VCaP (cell line): ENCODE measurements at regions not wholly inside any gene's neighbourhood (a gene's known extent, or its start where the extent isn't known, plus 50 kb on each side); places are given as distances from the start of the nearest gene placed in this dataset.

Experiments
- H3K27ac ChIP-seq: fragments of 450-650 bp; 2 replicates; pipeline ENCODE4 v1.5.1; 2017
- TF ChIP-seq, protein P1 (sequence below): fragments of 450-650 bp; conservative IDR thresholded peaks from 2 replicates; pipeline ENCODE4 v1.5.1; 2017; ENCODE audit warnings: mild to moderate bottlenecking, moderate library complexity

DNA sequence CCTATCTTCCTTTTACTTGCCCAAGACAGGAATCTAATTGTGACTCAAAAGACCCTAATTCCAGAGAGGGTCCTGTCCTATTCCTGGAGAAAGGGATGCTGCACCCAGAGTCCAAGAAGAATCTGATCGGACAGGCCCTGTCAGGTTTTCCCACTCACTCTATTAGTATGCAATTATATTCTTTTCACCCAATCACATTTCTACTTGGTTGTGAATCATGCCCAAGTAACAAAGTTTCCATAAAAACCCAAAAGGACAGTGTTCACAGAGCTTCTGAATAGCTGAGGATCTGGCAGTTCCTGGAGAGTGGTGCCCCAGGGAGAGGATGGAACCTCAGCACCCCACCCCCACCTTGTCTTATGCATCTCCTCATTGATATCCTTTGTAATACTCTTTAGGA is 135.3 kb upstream of the SLITRK5 start:
- no peak overlapping the region for H3K27ac ChIP-seq
- TF ChIP-seq, protein P1, sequence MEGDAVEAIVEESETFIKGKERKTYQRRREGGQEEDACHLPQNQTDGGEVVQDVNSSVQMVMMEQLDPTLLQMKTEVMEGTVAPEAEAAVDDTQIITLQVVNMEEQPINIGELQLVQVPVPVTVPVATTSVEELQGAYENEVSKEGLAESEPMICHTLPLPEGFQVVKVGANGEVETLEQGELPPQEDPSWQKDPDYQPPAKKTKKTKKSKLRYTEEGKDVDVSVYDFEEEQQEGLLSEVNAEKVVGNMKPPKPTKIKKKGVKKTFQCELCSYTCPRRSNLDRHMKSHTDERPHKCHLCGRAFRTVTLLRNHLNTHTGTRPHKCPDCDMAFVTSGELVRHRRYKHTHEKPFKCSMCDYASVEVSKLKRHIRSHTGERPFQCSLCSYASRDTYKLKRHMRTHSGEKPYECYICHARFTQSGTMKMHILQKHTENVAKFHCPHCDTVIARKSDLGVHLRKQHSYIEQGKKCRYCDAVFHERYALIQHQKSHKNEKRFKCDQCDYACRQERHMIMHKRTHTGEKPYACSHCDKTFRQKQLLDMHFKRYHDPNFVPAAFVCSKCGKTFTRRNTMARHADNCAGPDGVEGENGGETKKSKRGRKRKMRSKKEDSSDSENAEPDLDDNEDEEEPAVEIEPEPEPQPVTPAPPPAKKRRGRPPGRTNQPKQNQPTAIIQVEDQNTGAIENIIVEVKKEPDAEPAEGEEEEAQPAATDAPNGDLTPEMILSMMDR, result no peak

DNA sequence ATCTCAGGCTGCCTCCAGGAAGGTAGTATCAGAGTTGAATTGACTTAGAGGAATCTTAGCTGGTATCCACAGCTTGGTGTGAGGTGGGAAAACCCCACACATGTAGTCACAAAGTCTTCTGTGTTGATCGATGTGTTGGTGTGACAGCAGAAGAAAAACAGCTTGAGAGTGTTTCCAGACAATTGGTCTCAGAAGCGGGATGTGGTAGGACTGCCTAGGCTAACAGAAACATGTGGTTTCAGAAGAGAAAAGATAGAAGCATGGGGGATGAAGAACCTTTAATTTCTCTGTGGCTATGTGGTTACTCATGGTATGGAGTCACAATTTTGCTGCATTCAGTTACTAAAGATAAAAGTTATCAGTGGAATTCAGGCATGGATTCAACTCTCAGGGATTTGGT is 134.7 kb upstream of the SLITRK5 start:
- H3K27ac ChIP-seq, result no peak overlapping the region
- TF ChIP-seq, protein P1, result no peak

DNA sequence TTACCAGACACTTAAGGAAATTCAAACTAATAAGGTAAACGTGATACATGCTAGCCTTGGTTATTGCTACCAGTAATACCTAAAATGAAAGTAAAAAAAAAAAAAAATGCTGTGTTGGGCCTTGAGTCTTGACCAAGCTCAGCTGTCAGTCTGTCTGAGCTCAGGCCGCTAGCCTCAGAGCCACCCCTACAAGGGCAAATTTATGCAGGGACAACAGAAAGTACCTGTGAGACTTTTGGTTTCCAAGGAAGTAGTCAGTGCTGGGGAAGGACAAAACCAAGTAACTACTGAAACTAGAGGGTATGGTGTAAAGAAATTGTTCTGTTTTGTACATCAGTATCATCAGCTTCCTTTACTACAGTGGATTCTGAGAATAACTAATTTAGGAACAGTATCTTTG is 134.3 kb upstream of the SLITRK5 start:
- no peak overlapping the region for H3K27ac ChIP-seq
- TF ChIP-seq, protein P1, result no peak

DNA sequence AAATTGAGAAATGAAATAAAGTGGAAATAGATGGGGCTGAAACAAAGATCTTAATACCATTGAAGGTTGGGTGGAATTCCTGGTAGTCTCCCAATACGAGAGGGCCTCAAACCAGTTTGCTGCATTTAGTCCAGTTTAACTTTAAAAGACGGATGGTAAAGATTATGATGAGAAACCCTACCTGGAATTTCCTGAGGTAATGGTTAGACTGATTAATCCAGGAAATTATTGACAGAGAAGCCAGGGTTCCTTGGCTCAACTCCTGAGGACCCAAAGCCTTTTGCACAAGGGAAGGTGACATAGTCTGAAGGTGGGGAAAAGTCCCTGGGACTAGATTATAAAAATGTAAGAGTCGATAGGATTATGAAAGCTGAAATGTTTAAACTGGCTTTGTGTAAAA is 133.2 kb upstream of the SLITRK5 start:
- H3K27ac ChIP-seq, result no peak overlapping the region

DNA sequence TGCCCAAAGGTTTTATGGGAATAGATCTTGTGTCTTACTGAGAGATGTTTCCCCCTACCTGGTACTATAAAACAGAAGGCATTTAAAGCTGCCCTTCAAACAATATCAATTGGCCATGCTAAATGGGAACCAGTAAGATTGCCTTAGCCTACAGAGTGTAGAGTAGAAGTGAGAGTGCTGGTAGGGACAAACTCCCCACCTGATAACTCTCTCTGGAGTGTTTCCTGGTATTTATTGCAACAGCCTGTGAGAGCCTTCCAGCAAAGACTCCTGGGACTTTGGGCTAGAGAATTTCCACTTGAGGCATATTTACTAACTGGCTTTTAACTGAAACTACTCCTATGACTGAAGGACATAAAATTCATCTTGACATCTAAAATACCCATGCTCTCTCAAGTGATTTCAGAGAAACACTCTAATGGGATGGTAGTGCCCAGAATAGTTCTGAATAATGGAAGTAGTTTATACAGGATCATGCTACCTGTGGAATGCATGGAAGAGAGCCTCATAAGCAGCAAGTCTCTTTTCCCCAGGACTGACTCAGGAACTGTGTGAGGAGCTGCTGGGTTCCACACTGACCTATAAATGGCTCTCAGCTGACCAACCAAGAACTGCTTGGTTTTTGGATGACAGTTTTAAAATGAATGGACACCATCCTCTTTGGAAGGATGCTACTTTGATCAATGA is 132.7 kb upstream of the SLITRK5 start:
- TF ChIP-seq, protein P1, result no peak
- H3K27ac ChIP-seq, result no peak overlapping the region

More for the DNA sequence above, 133.2 kb upstream of the SLITRK5 start:
- TF ChIP-seq, protein P1, result no peak

DNA sequence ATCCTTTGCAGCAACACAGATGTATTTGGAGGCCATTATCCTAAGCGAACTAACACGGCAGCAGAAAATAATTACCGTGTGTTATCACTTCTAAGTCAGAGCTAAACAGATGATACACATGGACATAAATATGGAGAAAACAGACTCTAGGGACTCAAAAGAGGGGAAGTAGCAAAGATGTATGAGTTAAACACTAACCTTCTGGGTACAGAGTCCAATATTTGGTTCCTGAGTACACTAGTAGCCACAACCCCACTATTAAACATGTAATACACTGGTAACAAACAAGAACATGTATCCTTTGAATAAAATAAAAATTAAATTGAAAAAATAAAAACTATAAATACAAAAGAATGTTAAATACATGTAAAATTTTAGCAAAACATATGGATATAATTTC is 118.0 kb upstream of the SLITRK5 start:
- no peak overlapping the region for H3K27ac ChIP-seq
- TF ChIP-seq, protein P1, result no peak

DNA sequence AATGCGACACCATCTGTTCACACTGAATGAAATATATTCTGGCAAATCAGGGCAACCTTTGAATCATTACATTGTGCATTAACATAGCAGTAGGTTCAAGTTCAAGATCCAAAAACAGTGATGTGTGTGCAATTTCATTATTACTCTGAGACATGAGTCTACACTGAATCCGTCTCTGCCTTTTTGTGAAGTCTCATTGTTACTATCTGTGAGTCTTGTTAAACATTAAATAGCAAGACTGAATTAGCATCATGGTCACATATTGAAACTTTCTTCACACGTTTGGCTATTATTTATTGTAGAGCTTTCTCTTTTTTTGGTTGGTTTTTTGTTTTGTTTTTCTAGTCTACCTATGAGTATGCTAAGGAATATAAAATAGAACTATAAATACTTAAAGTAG is 117.1 kb upstream of the SLITRK5 start:
- TF ChIP-seq, protein P1, result no peak
- no peak overlapping the region for H3K27ac ChIP-seq
